Erythroblast (primary cell): ENCODE measurements at regions not wholly inside any gene's neighbourhood (a gene's known extent, or its start where the extent isn't known, plus 50 kb on each side); places are given as distances from the start of the nearest gene placed in this dataset.

ENCODE experiments used
- GATA1 ChIP-seq: IDR thresholded peaks from 2 replicates; pipeline ENCODE4 v1.6.1; 2011; ENCODE audit warnings: low read depth, mild to moderate bottlenecking, control low read depth, low read length, moderate library complexity
- POLR2A ChIP-seq: IDR thresholded peaks from 2 replicates; pipeline ENCODE4 v1.6.1; 2011; ENCODE audit warnings: mild to moderate bottlenecking, low read length

- TF ChIP-seq POLR2A (no peak), GATA1 (no peak)
These were observed 632.7 kb upstream of the PTCHD4 start for GRCh38 chr6:48743738-48744137.
